Hepatocyte (in vitro differentiated cells): ENCODE measurements at regions not wholly inside any gene's neighbourhood (a gene's known extent, or its start where the extent isn't known, plus 50 kb on each side); places are given as distances from the start of the nearest gene placed in this dataset.

ENCODE experiments used
- DNase-seq: peaks from one replicate; pipeline ENCODE4 v3.0.0-alpha.2; 2016; ENCODE audit warnings: low spot score
- H2AFZ ChIP-seq: fragments of 200-600 bp; sonication (generic); 2 replicates; pipeline ENCODE4 v1.6.0; 2016; ENCODE audit warnings: antibody characterized with exemption, mild to moderate bottlenecking
- H3K27ac ChIP-seq: fragments of 200-600 bp; sonication (generic); 2 replicates; pipeline ENCODE4 v1.5.1; 2016; ENCODE audit warnings: mild to moderate bottlenecking
- H3K27me3 ChIP-seq: fragments of 200-600 bp; sonication (generic); 2 replicates; pipeline ENCODE4 v1.6.1; 2016
- H3K36me3 ChIP-seq: fragments of 200-600 bp; sonication (generic); replicated peaks from 2 replicates; pipeline ENCODE4 v1.5.1; 2016; ENCODE audit warnings: low read depth; ENCODE audit not compliant: insufficient read depth
- H3K4me1 ChIP-seq: fragments of 200-600 bp; sonication (generic); 2 replicates; pipeline ENCODE4 v1.5.1; 2016; ENCODE audit warnings: mild to moderate bottlenecking, moderate library complexity; ENCODE audit not compliant: insufficient read depth
- H3K4me2 ChIP-seq: fragments of 200-600 bp; sonication (generic); 2 replicates; pipeline ENCODE4 v1.6.0; 2016
- H3K4me3 ChIP-seq: fragments of 200-600 bp; sonication (generic); 2 replicates; pipeline ENCODE4 v1.5.1; 2016; ENCODE audit warnings: mild to moderate bottlenecking
- H3K79me2 ChIP-seq: fragments of 200-600 bp; sonication (generic); 2 replicates; pipeline ENCODE4 v1.6.0; 2017; ENCODE audit warnings: mild to moderate bottlenecking
- H3K9me2 ChIP-seq: fragments of 200-600 bp; sonication (generic); replicated peaks from 2 replicates; pipeline ENCODE4 v1.6.0; 2017; ENCODE audit warnings: mild to moderate bottlenecking; ENCODE audit not compliant: insufficient read depth
- H3K9me3 ChIP-seq: fragments of 200-600 bp; sonication (generic); 2 replicates; pipeline ENCODE4 v1.5.1; 2016; ENCODE audit warnings: low read depth, mild to moderate bottlenecking
- H4K20me1 ChIP-seq: fragments of 200-600 bp; sonication (generic); 2 replicates; pipeline ENCODE4 v1.6.0; 2016; ENCODE audit warnings: mild to moderate bottlenecking; ENCODE audit not compliant: insufficient read depth, poor library complexity, severe bottlenecking
- CTCF ChIP-seq: fragments of 200-600 bp; sonication (generic); IDR thresholded peaks from 2 replicates; pipeline ENCODE4 v1.5.1; 2016; ENCODE audit warnings: antibody characterized with exemption, mild to moderate bottlenecking; ENCODE audit not compliant: poor library complexity
- EZH2 ChIP-seq: fragments of 200-600 bp; sonication (generic); IDR thresholded peaks from 2 replicates; pipeline ENCODE4 v1.6.1; 2016; ENCODE audit warnings: antibody characterized with exemption, mild to moderate bottlenecking, borderline replicate concordance
- EZH2phosphoT487 ChIP-seq: fragments of 200-600 bp; sonication (generic); IDR thresholded peaks from one replicate; pipeline ENCODE4 v1.6.1; 2018; ENCODE audit warnings: antibody characterized with exemption, mild to moderate bottlenecking, low read depth, moderate library complexity; ENCODE audit not compliant: unreplicated experiment, severe bottlenecking
- WGBS: methylation state at CpG from one replicate; pipeline ENCODE4 v1.1.6; 2016; ENCODE audit warnings: low lambda C conversion rate; ENCODE audit errors: missing lambda C conversion rate; 5-methylcytosine and 5-hydroxymethylcytosine counted together

DNA sequence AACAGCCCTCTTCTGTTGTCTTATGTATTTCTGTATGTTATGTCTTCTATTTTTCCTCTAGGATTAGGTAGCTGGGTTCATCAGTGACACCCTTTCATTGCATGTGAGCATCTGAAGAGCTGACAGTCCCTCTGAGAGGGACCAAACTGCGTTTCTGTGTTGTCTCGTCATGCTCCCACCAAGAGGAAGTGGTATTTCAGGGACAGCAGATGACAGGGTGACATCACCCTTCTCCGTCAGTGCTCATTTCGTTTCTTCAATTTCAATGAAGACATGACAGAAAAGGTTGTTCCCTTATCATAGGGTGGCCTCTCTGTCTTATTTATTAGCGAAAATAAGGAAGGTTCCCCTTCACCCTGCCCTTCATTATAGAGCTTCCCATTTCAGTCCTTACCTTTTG, 225.9 kb upstream of the NR4A3 start:
- H2AFZ ChIP-seq = no peak overlapping the region
- no peak overlapping the region for H3K4me3 ChIP-seq
- no peak overlapping the region for H3K4me2 ChIP-seq
- no peak for TF ChIP-seq EZH2phosphoT487
- TF ChIP-seq CTCF = no peak
- no peak for TF ChIP-seq EZH2
- H3K27ac ChIP-seq = no peak overlapping the region
- DNase-seq = no peak
- H3K9me3 ChIP-seq = no peaks in the 10 kb centered on the region
- no peaks in the 10 kb centered on the region for H3K27me3 ChIP-seq
- H4K20me1 ChIP-seq = no peaks in the 10 kb centered on the region
- WGBS = 84% methylated on average over 5 of the region's 5 CpGs
- H3K9me2 ChIP-seq = no peaks in the 10 kb centered on the region
- H3K36me3 ChIP-seq = no peaks in the 10 kb centered on the region
- H3K4me1 ChIP-seq = no peaks in the 10 kb centered on the region
- H3K79me2 ChIP-seq = no peaks in the 10 kb centered on the region

GRCh38 chr9:99601571-99602111, 220.0 kb upstream of the NR4A3 start:
- no peaks in the 10 kb centered on the region for H3K9me2 ChIP-seq
- 60% methylated on average over 6 of the region's 6 CpGs for WGBS
- H3K27ac ChIP-seq = no peak overlapping the region
- H3K36me3 ChIP-seq = no peaks in the 10 kb centered on the region
- no peak overlapping the region for H3K4me2 ChIP-seq
- no peaks in the 10 kb centered on the region for H4K20me1 ChIP-seq
- H2AFZ ChIP-seq = no peak overlapping the region
- peak; percentile 14 for DNase-seq
- no peaks in the 10 kb centered on the region for H3K79me2 ChIP-seq
- TF ChIP-seq EZH2 (no peak), CTCF (no peak), EZH2phosphoT487 (no peak)
- no peaks in the 10 kb centered on the region for H3K4me1 ChIP-seq
- H3K27me3 ChIP-seq = no peaks in the 10 kb centered on the region
- no peak overlapping the region for H3K4me3 ChIP-seq
- no peaks in the 10 kb centered on the region for H3K9me3 ChIP-seq

GRCh38 chr9:99602854-99603253, 218.8 kb upstream of the NR4A3 start:
- no peaks in the 10 kb centered on the region for H3K36me3 ChIP-seq
- no peak overlapping the region for H3K4me3 ChIP-seq
- H3K9me3 ChIP-seq = no peaks in the 10 kb centered on the region
- no peaks in the 10 kb centered on the region for H3K27me3 ChIP-seq
- no peak overlapping the region for H3K27ac ChIP-seq
- no peaks in the 10 kb centered on the region for H3K9me2 ChIP-seq
- no peaks in the 10 kb centered on the region for H4K20me1 ChIP-seq
- no peaks in the 10 kb centered on the region for H3K4me1 ChIP-seq
- no peak overlapping the region for H2AFZ ChIP-seq
- no peak overlapping the region for H3K4me2 ChIP-seq
- H3K79me2 ChIP-seq = no peaks in the 10 kb centered on the region
- TF ChIP-seq EZH2phosphoT487 = no peak
- TF ChIP-seq CTCF = no peak
- no peak for TF ChIP-seq EZH2
- DNase-seq = no peak
